SHP77 treated with DMSO at 0.1 percent for 48 hours (cell line): ENCODE measurements at regions not wholly inside any gene's neighbourhood (a gene's known extent, or its start where the extent isn't known, plus 50 kb on each side); places are given as distances from the start of the nearest gene placed in this dataset.

ENCODE experiments used
- DNase-seq: peaks from one replicate; lab custom pipeline; 2025; lab: John Stamatoyannopoulos, UW

DNA sequence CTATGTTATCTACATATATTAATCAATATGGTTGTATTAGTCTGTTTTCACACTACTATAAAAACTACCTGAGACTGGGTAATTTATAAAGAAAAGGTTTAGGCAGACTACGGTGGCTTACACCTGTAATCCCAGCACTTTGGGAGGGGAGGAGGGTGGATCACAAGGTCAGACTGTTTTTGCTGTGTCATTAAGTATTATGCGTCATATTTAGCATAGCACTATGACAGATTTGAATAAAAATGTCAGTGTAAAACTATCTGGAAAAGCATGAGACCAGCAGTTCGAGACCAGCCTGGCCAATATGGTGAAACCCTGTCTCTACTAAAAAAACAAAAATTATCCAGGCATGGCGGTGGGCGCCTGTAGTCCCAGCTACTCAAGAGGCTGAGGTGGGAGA, 209.7 kb upstream of the ARHGAP24 start:
- no peak for DNase-seq

DNA sequence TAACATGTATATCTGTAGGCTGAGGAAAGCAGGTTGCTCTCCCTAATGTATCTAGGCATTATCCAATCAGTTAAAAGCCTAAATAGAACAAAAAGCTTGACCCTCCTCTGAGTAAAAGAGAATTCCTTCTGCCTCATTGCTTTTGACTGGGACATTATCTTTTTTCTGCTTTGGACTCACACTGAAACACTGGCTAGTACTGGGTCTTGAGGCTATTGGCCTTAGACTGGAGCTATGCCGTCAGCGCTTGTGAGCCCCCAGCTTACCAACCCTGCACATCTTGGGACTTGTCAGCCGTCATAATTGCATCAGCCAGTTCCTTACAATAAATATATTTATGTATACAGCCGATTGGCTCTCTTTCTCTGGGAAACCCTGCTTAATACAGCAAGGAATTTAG, 206.8 kb upstream of the ARHGAP24 start:
- DNase-seq: no peak

DNA sequence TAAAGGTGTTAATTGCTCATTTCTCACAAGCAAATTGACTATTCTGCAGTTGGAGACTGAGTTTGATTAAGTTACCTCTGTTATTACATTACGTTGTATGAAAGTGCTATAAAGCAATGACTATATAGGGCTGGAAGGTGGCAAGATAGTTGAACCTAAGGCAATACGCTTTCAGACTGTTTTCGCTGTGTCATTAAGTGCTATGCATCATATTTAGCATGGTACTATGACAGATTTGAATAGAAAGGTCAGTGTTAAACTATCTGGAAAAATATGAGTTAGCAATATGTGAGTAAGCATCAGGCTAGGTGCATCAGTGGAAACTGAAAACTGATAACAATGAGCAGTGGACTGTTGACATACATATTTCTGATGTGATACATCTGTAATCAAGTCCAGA, 206.0 kb upstream of the ARHGAP24 start:
- no peak for DNase-seq

DNA sequence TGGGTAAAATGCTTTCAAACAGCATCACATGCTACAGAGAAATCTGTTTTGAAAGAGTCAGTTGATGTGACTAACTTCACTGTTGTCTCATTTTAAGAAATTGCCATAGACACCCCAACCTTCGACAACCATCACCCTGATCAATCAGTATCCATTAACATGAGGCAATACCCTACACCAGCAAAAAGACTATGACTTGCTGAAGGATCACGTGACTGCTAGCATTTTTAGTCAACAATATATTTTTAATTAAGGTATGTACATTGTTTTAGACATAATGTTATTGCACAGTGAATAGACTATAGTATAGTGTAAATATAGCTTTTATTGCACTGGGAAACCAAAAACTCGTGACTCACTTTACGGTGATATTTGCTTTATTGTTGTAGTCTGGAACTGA, 200.0 kb upstream of the ARHGAP24 start:
- no peak for DNase-seq

DNA sequence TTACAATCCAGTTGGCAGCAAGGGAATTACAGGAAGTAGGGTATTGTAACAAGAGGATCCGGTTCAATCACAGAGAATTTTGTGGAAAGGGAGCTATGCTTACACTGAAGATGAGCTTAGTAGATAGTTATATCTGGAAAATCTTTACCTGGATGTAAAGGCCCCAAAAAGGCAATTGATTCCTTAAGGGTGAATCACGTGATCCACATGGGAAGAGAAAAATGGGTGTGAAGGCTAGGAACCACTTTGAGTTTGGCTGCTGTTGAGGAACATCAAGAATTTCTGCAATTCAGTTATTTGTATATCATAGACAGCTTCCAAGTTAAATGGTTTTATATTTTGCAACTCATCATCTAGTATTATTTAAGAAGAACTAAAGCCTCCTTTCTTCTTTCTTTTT, 194.0 kb upstream of the ARHGAP24 start:
- no peak for DNase-seq

DNA sequence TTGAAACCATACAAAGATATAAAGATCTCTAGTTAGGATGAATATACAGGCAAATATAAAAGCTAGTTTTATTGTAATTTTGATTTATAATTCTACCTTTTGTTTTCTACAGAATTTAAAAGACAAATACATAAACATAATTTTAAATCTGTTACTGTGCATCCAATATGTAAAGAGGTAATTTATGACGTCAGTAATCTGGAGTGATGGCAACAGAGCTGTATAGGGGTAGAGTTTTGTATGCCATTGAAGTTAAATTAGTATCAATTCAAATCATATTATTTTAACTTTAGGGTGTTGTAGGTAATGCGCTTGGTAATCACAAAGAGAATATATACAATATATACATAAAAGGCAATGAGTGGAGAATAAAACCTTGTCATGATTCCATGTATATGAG, 183.7 kb upstream of the ARHGAP24 start:
- DNase-seq: no peak

DNA sequence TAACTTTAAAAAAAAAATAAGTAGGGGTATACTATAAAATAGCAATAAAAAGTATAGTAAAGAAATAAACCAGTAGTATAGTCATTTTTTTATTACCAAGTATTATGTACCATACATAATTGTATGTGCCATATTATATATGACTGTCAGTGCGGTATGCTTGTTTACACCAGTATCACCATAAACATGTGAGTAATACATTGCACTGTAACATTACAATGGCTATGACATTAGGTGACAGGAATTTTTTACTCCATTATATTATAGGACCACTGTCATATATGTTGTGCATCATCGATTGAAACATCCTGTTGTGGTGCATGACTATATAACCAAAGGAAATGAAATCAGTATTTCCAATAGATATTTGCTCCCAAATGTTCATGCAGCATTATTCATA, 176.9 kb upstream of the ARHGAP24 start:
- no peak for DNase-seq

DNA sequence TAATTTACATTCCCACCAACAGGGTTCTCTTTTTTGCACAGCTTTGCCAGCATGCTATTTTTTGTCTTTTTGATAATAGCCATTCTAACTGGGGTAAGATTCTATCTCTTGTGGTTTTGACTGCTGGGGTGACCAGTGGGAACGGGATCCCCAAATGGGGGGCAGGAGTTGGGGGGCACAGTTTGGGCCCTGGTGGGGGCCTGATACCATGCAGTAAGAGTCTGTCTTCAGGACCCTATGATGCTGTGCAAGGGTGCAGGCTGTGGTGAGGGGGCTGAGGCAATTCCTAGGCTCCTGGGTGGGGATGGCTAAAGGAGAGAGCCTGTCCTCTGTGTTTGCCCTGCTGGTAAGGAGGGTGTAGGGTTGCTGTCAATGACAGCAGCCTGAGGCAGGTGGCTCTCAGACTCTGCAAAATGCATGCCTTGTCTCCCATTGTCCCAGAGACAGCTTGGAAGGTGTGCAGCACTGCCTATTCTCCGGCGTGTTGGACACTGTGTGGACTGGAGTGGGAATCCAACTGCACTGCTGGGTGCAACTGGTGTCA, 172.7 kb upstream of the ARHGAP24 start:
- no peak for DNase-seq

DNA sequence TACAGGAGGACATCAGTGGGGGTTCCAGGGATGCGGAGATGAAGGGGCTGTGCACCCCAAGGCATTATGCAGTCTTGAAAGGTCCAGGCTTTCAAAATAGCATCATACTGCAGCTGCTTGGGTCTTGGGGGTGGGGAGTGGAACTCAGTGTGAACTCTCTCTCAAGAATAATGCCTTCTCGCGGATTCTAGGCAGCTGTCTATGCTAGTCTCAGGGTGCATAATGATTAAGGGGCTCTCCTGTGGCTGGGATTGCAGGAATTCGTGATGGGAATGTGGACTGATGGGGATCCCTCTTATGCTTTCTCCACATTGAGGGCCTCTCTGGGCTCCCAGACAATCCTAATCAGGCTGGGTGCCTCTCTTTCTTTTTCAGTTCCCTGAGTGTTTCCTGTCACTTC, 172.2 kb upstream of the ARHGAP24 start:
- DNase-seq: no peak

DNA sequence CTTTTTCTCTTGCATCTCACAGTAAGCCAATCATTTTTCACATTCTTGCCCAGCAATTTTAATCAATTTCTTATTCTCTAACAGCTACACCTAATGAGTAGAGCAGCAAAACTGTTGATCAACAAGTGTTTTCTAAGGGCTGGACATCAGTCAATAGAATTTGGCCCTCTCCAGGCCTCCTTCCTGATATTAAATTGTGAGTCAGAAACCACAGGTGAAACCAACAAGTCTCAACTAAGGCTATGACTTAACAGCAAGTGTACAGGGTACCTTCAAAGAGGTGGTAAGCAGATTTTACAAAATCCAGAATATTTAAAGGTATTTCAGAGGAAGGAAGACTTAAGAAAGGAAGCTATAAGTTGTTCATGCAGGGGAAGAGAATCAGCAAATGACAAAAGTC, 156.5 kb upstream of the ARHGAP24 start:
- no peak for DNase-seq

DNA sequence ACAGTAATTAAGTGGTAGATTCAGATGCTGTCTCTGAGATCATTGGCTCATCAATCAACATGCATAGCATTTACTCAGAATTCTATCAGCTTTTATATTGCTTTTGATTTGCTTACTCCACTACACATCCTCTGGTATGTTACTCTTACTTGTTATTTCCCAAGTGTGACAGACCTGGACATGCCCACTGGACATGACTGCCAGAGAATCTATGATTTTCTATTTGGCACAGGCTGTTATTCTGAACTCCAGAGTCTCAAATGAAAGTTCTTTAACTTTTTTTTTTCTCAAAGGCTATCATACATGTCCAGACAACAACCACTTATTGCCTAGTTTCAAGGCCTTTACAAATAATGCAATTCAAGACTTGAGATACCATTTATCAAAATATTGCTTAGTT, 116.1 kb upstream of the ARHGAP24 start:
- no peak for DNase-seq

DNA sequence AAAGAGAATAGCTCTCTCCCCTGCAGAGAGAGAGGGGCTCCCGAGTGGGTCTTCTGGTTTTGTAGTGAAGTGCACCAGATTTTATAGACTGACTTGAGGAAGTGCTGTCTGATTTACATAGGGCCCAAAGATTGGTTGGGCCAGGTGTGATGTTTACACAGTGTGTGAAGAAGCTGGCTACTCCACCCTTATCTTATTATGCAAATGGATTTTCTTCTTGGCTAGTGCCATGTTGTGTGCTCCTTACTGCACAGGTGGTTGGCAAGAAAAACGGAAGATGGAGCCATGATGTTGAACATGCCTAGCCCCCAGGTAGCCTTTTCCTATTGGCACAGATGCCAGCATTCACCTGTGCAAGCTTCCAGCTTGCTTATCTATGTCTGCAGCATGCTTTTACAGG, 112.4 kb upstream of the ARHGAP24 start:
- no peak for DNase-seq

DNA sequence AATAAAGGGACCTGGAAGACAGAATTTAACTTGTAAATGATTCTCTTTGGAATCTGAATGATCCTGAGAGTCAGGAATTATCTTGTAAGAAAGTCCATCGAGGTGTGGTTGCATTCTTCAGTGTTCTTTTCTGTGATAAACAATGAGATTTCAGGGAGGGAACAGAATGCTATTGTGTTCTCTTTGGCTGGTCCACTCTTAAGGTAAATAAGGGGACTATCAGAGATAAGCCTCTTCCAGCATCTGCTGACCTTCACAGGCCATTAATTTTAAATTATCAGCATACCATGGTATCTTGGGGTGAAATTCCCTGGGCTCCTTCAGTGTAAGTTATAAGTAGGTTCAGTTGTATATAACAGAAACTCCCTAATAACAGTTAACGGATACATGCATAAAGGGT, 107.1 kb upstream of the ARHGAP24 start:
- DNase-seq: no peak

DNA sequence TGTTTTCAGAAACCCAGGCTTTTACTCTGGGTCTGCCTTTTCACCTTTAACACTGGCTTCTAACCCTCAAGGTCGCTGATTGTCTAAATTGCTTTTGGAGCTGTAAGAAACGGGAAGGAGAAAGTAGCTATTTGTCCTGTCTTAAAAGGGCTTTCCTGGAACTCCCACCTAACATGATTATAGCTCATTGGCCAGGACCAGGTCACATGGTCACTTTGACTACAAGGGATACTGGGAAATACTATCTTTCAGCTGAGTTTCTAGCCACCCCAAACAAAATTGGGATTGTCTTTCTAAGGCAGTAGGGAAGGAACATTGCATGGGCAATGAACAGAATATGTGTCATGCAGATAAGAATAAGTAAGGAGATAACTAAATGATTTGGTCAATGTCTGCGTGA, 106.7 kb upstream of the ARHGAP24 start:
- DNase-seq: no peak

DNA sequence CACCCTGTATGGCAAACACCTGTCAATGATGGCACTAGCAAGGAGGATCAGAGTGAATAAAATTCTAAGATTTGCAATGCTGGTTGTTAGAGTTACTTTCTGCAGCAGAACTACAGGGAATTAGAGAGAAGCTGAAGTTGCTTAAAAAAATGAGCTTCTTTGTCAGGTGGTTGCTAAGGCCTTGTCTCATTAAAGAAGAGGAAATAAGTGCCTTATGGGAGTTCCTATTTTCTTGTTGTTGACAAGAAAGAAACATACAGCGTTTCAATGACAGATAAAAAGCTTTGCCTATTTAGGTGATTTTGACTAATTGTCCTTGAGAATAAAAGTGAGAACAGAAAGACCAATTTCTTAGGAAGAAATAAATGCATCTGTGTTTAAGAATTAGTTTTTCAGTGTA, 106.0 kb upstream of the ARHGAP24 start:
- no peak for DNase-seq

DNA sequence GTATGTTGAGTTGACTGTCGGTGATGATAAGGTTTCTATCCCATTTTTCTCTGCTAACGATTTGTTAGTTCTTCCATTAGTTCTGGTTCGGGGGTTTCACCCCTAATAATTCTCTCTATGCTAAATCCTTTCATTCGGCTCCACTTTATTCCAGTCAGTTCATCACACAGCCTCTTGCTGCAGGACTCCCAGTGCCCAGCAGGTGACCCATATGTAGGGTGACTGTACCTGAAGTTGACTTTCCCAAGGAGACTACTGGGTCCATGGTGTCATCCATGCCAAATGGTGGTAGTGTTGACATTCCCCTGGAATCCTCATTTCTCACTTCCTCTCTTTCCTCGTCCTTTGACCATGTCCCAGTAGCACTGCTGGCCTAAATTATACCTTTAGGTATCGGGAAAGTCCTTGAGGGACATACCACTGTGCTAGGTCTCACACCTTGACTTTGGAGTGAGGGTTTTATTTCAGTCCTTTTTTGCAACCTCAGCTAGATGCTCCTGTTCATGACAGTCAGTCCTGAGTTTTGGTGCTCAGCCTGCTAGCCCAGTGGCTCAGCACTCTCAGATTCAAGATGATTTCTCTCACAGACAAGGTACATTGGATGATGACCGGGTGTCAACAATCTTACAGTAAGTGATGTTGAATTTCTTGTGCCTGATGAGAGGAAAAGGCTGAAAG, 105.1 kb upstream of the ARHGAP24 start:
- no peak for DNase-seq

DNA sequence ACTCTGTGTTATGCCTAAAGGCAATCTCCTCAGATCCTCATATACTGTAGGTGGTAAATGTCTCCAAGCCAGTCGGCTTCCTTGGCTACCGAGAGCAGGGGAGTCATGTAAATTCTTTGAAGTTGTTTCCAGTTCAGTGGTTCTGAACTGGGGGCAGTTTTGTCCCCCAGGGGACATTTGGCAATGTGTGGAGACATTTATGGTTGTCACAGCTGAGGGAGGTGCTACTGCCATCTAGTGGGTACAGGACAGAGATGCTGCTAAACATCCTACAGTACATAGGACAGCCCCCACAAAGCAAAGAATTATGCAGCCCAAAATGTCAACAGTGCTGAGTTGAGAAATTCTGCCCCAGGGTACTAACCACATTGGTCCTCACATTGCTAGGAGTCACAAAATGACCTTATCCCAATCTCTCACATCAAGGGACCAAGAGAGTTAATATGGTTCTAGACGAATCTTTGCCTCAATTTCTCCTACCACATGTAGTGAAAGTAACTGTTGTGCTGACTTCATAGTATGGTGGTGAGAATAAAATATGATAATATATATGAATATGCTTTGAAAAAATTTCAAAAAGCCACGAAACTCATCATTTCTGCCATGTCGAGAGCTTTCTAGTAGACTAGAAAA, 104.4 kb upstream of the ARHGAP24 start:
- peak; percentile 5 for DNase-seq

DNA sequence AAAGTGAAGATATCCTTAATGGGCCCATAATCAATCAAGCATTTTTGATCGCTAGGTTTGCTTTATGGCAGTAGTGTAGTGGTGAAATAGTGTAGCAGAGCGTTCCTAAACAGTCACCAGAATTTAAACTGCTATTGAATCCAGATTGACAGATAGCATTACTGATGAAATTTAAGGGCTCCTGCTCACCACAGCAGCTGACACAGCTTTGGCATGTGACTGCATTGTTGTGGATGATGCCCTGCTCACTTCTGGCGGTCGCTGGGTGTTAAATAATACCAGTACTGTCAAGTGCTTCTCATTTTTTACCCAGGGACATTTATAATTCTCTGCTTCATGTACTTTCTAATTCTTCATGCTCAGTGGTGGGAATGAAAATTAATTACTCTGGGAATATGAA, 102.0 kb upstream of the ARHGAP24 start:
- DNase-seq: no peak

DNA sequence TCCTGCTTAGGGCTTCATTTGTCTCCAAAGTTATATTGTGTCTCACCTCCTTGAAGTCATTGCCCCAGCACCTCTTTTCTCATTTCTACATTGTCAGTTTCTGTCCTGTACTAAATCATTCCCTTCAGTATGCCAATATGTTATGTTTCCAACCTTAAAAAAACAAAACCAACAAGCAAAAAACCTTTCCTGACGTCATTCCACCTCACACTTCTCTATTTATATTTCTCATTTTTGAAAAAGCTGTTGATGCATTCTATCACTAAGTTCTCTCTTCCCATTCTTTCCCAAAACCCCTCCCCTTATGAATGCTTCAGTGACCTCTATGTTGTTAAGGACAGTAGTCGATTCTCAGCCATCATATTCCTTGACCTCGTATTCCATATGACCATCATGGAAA, 98.7 kb upstream of the ARHGAP24 start:
- DNase-seq: no peak

DNA sequence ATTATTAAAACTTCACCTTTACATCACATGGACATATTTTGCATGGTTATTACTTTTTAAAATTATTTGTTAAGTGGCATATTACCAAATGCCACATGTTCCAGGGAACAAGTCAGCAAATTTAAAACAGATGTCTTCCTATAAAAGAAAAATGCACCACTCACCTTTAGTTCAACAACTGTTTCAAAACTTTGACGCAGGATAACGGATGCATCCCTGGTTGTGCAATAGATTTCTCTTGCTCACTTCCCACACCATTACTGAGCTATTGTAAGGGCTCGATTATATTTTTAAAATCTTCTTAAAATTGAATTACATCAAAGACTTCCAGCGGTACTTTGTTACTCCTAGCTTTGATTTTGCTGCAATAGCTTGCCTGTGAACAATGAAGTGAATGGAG, 93.0 kb upstream of the ARHGAP24 start:
- DNase-seq: no peak

DNA sequence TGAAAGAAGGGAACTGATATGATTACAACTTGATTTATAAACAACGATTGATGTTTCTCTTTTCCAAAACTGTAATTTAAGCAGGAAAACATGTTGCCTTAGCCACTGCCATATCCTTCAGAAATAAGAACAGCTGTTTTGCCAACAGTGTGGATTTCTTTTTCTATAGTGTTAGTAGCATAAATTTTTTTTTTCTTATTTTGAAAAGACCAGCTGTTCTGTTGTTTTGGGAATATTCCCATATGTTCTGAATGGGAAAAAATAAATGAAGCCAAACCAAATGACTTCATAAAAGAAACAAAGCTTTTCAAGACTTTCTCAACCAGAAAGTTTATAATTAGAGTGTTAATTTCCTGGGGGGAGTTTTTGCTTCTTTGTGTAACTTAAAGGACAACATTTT, 83.9 kb upstream of the ARHGAP24 start:
- no peak for DNase-seq

DNA sequence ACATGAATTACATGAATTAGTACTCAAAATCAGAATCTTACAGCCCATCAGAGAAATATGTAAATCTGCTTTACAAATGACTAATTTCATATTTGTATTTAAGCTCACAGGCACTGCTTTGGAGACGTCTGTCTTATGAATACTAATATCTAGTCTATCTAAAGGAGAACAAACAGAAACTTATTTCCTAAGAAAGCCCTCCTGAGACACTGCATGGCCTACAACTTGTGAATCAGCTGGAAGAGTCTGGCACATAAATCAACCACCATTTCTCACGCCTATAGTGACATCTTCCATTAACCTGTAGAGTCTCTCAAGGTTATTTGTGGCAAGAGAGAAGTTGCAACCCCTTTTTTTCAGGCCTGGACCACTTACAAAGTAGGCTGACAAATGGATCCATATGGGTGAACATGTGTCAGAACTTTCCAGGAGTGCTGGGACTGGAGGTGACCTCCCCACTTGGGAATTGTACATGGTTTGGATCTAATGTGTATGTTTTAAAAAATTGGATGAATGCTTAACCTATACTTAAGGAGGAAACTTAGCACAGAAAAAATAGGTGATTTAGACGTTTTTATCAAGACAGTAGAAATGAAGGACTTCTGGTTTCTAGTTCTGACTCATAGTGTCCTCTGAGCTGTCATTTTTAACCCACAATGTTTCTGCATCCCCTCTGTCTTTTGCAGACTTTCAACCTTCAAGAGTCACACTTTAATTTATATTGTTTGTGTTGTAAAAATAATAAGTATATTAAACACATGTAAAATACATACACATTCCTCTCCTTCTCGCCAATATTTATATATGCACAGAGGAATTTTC, 83.2 kb upstream of the ARHGAP24 start:
- no peak for DNase-seq

DNA sequence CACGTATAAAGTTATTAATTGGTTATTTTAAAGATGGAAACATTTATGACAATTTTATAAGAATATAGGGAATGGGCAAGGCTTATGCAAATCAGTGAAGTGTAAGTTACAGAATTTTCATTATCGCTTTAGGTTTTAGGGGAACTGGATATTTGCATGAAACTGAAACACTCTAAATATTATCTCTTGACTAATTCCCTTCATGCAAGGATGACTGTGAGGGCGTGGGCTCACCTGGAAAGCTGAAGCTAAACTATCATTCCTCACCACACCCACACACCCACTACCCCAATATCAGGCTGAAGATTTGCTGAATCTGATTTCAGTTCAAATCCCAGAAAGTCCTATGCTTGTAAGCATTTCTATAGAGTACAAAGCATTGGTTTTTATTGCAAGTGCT, 81.7 kb upstream of the ARHGAP24 start:
- DNase-seq: no peak
